GM12878 (cell line): ENCODE measurements at regions not wholly inside any gene's neighbourhood (a gene's known extent, or its start where the extent isn't known, plus 50 kb on each side); places are given as distances from the start of the nearest gene placed in this dataset.

Experiments used
- ATAC-seq: fragments of 200-7000 bp; cut with Tn5 transposase; 3 replicates; pipeline ENCODE4 v1.9.1; 2020; ENCODE audit warnings: mild to moderate bottlenecking, moderate library complexity
- BruUV-seq: library from RNA; stranded (reverse); fragments of 400-500 nt; replicated peaks from 2 replicates; lab custom pipeline; 2021; lab: Mats Ljungman, UMichigan
- CTCF ChIA-PET: fragments of 300-600 bp; sonication (Branson Sonifier 250); formaldehyde crosslinking; extraction: SDS; loops from one replicate; lab custom pipeline; 2021; ENCODE audit warnings: inconsistent platforms; lab: Yijun Ruan, JAX
- POLR2A ChIA-PET: fragments of 350-600 bp; formaldehyde crosslinking; extraction: SDS; loops from one replicate; lab custom pipeline; 2021; ENCODE audit warnings: inconsistent platforms; lab: Charles Lee
- RAD21 ChIA-PET: fragments of 300-600 bp; sonication (Branson Sonifier 250); formaldehyde crosslinking; loops from one replicate; lab custom pipeline; 2023; ENCODE audit warnings: antibody characterized with exemption; ENCODE audit not compliant: unreplicated experiment; lab: Charles Lee
- SMC1A ChIA-PET: fragments of 300-600 bp; sonication (Branson Sonifier 250); formaldehyde crosslinking; loops from one replicate; lab custom pipeline; 2023; ENCODE audit not compliant: unreplicated experiment, uncharacterized antibody; lab: Charles Lee
- DNase-seq: peaks from one replicate; pipeline ENCODE4 v3.0.0-alpha.2; 2011; ENCODE audit warnings: low read depth, low spot score
- FAIRE-seq: peaks from 3 replicates; lab custom pipeline; 2011; peaks lifted over from hg19 to GRCh38; lab: Jason Lieb, UNC
- H2AFZ ChIP-seq: 2 replicates; pipeline ENCODE4 v1.6.0; 2011; ENCODE audit warnings: low read depth, low read length, control low read depth; ENCODE audit not compliant: control insufficient read depth
- H3K27ac ChIP-seq: 2 replicates; pipeline ENCODE4 v1.5.1; 2011; ENCODE audit warnings: control low read depth; ENCODE audit not compliant: control insufficient read depth, insufficient read depth
- H3K27me3 ChIP-seq, 2 experiments: replicated peaks in 1 of 2; 2 replicates each; pipeline versions ENCODE4 v1.6.0 to v1.6.1; 2011; ENCODE audit warnings: low read length in 1 of 2; ENCODE audit not compliant: control insufficient read depth in 2 of 2, insufficient read depth in 2 of 2
- H3K36me3 ChIP-seq, 2 experiments: 2 replicates each; pipeline ENCODE4 v1.5.1; 2011; ENCODE audit warnings: low read length in 1 of 2; ENCODE audit not compliant: control insufficient read depth in 2 of 2, insufficient read depth in 2 of 2
- H3K4me1 ChIP-seq: 2 replicates; pipeline ENCODE4 v1.6.1; 2011; ENCODE audit warnings: mild to moderate bottlenecking, low read length, moderate library complexity, mixed read lengths; ENCODE audit not compliant: control insufficient read depth, insufficient read depth
- H3K4me2 ChIP-seq: 2 replicates; pipeline ENCODE4 v1.6.0; 2011; ENCODE audit warnings: control low read depth; ENCODE audit not compliant: control insufficient read depth, insufficient read depth
- H3K4me3 ChIP-seq: fragments of 200-600 bp; sonication (generic); 2 replicates; pipeline ENCODE4 v1.5.1; 2016
- H3K79me2 ChIP-seq: 2 replicates; pipeline ENCODE4 v1.6.0; 2011; ENCODE audit warnings: low read length; ENCODE audit not compliant: control insufficient read depth, insufficient read depth
- H3K9ac ChIP-seq: 2 replicates; pipeline ENCODE4 v1.8.0; 2011; ENCODE audit warnings: low read length, control low read depth, mixed read lengths; ENCODE audit not compliant: control insufficient read depth, insufficient read depth
- H3K9me3 ChIP-seq: replicated peaks from 3 replicates; pipeline ENCODE4 v1.5.1; 2011; ENCODE audit warnings: mild to moderate bottlenecking, low read length; ENCODE audit not compliant: control insufficient read depth, insufficient read depth
- H4K20me1 ChIP-seq: 2 replicates; pipeline ENCODE4 v1.6.0; 2011; ENCODE audit not compliant: control insufficient read depth, insufficient read depth
- CBFB ChIP-seq: IDR thresholded peaks from 2 replicates; pipeline ENCODE4 v1.6.1; 2016; ENCODE audit warnings: antibody characterized with exemption, low read depth
- CHD4 ChIP-seq: fragments of 200-600 bp; sonication (generic); IDR thresholded peaks from 2 replicates; pipeline ENCODE4 v1.6.1; 2016; ENCODE audit warnings: mild to moderate bottlenecking
- CREB1 ChIP-seq: IDR thresholded peaks from 2 replicates; pipeline ENCODE4 v1.6.1; 2012; ENCODE audit warnings: low read depth, mild to moderate bottlenecking, inconsistent platforms
- CREM ChIP-seq: IDR thresholded peaks from 2 replicates; pipeline ENCODE4 v1.6.1; 2014; ENCODE audit warnings: antibody characterized with exemption, low read depth
- EP300 ChIP-seq, 2 experiments: fragments of 150-350 bp in 1 of 2; IDR thresholded peaks; 2 replicates each; pipeline ENCODE4 v1.6.1; 2011 to 2012; ENCODE audit warnings: low read depth in 2 of 2, low read length in 2 of 2, borderline replicate concordance in 1 of 2, improper control_type of control experiment in 1 of 2, inconsistent platforms in 1 of 2; ENCODE audit not compliant: control insufficient read depth in 1 of 2
- FOXM1 ChIP-seq: IDR thresholded peaks from 2 replicates; pipeline ENCODE4 v1.6.1; 2012; ENCODE audit warnings: low read depth, mild to moderate bottlenecking, inconsistent platforms, low read length, moderate library complexity
- HDAC2 ChIP-seq: fragments of 200-600 bp; sonication (generic); IDR thresholded peaks from 2 replicates; pipeline ENCODE4 v1.6.1; 2017
- IKZF2 ChIP-seq, 2 experiments: fragments of 450-650 bp; IDR thresholded peaks; 2 replicates each; pipeline ENCODE4 v1.6.1; 2017; ENCODE audit warnings: mild to moderate bottlenecking in 2 of 2, moderate library complexity in 2 of 2
- KAT2A ChIP-seq: conservative IDR thresholded peaks from 2 replicates; pipeline ENCODE4 v1.6.1; 2011; ENCODE audit warnings: low read depth, low read length; ENCODE audit not compliant: control insufficient read depth
- MEF2A ChIP-seq: IDR thresholded peaks from 2 replicates; pipeline ENCODE4 v1.6.1; 2011; ENCODE audit warnings: low read depth, mild to moderate bottlenecking, low read length, moderate library complexity; ENCODE audit not compliant: insufficient read depth
- NR2C1 ChIP-seq: fragments of 450-650 bp; IDR thresholded peaks from 2 replicates; pipeline ENCODE4 v1.6.1; 2017; ENCODE audit warnings: antibody characterized with exemption, mild to moderate bottlenecking, moderate library complexity
- NRF1 ChIP-seq: conservative IDR thresholded peaks from 2 replicates; pipeline ENCODE4 v1.6.1; 2011; ENCODE audit warnings: mild to moderate bottlenecking, low read depth, low read length, improper control_type of control experiment
- SMAD1 ChIP-seq: fragments of 450-650 bp; IDR thresholded peaks from 2 replicates; pipeline ENCODE4 v1.6.1; 2018; ENCODE audit warnings: mild to moderate bottlenecking, low read depth; ENCODE audit not compliant: partially characterized antibody
- SREBF2 ChIP-seq: IDR thresholded peaks from 2 replicates; pipeline ENCODE4 v1.6.1; 2012; ENCODE audit warnings: mild to moderate bottlenecking, low read length
- TCF12 ChIP-seq: IDR thresholded peaks from 2 replicates; pipeline ENCODE4 v1.6.1; 2011; ENCODE audit warnings: low read depth, mild to moderate bottlenecking, low read length
- WGBS: methylation state at CpG from one replicate; pipeline ENCODE4 v1.1.6; 2016; ENCODE audit warnings: low lambda C conversion rate; ENCODE audit not compliant: insufficient replicate concordance, insufficient coverage; ENCODE audit errors: missing lambda C conversion rate; 5-methylcytosine and 5-hydroxymethylcytosine counted together
- in situ Hi-C: fragments of 300-500 bp; cut with MboI; formaldehyde crosslinking; loops from 9 replicates; pipeline ENCODE4 v1.14.3; 2018; ENCODE audit warnings: mixed read lengths
- intact Hi-C: fragments of 100-400 bp; cut with micrococcal nuclease; formaldehyde crosslinking; loops from one replicate; pipeline ENCODE4 v1.14.2; 2022; ENCODE audit not compliant: unreplicated experiment
- TF ChIP-seq, protein P1 (sequence below): IDR thresholded peaks from 2 replicates; pipeline ENCODE4 v1.6.1; 2011; ENCODE audit warnings: low read depth, low read length, improper control_type of control experiment, borderline replicate concordance
- TF ChIP-seq, protein P2 (sequence below): fragments of 450-650 bp; IDR thresholded peaks from 2 replicates; pipeline ENCODE4 v1.6.1; 2016; ENCODE audit warnings: mild to moderate bottlenecking, moderate library complexity, borderline replicate concordance

DNA sequence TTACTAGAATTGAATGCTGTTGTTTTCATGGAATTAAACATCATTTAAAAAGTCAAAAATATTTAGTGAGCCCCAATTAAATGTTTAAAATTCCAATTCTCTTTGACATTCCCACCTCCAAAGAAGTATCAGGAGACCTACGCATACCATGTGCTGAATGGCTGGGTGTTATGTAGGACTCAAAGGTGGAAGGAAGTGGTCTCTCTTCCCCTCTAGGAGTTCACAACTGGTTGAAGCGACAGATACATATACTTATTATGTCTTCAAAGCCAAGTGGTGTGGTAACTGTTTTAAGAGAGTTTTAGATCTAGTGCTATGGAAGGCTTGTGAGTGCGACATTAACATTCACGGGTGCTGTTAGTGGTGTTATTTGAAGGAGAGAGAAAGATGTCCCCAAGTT is 464.0 kb downstream of the ATP23 start:
- no peaks in the 10 kb centered on the region for H3K36me3 ChIP-seq
- H3K79me2 ChIP-seq: no peaks in the 10 kb centered on the region
- BruUV-seq: no TSS peak
- 65% methylated on average over 4 of the region's 4 CpGs for WGBS
- H3K4me2 ChIP-seq: no peak overlapping the region
- SMC1A ChIA-PET: interaction anchor here (1.2 kb wide), 1 partner anchor 27 kb away, joined by 3 read pairs; no protein-coding TSS in a partner anchor
- no peaks in the 10 kb centered on the region for H3K4me1 ChIP-seq
- no peak overlapping the region for H3K9ac ChIP-seq
- CTCF ChIA-PET: interaction anchor here (0.9 kb wide), 1 partner anchor 58 kb away, joined by 3 read pairs; no protein-coding TSS in a partner anchor
- no peak overlapping the region for H3K4me3 ChIP-seq
- RAD21 ChIA-PET: no interaction called here
- TF ChIP-seq CBFB (no peak), KAT2A (no peak), FOXM1 (no peak), CREM (no peak), NR2C1 (no peak), IKZF2 (IDR thresholded peaks at IDR 0.05) (no peak), CREB1 (no peak), EP300 (IDR thresholded peaks at IDR 0.05; ENCODE audit: borderline replicate concordance in 1 of 2, control insufficient read depth in 1 of 2, low read depth in 2 of 2, low read length in 2 of 2) (no peak), NRF1 (no peak), MEF2A (no peak), HDAC2 (no peak), SMAD1 (no peak), CHD4 (no peak), TCF12 (no peak), SREBF2 (no peak)
- TF ChIP-seq, protein P1, sequence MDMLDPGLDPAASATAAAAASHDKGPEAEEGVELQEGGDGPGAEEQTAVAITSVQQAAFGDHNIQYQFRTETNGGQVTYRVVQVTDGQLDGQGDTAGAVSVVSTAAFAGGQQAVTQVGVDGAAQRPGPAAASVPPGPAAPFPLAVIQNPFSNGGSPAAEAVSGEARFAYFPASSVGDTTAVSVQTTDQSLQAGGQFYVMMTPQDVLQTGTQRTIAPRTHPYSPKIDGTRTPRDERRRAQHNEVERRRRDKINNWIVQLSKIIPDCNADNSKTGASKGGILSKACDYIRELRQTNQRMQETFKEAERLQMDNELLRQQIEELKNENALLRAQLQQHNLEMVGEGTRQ: no peak
- TF ChIP-seq, protein P2, sequence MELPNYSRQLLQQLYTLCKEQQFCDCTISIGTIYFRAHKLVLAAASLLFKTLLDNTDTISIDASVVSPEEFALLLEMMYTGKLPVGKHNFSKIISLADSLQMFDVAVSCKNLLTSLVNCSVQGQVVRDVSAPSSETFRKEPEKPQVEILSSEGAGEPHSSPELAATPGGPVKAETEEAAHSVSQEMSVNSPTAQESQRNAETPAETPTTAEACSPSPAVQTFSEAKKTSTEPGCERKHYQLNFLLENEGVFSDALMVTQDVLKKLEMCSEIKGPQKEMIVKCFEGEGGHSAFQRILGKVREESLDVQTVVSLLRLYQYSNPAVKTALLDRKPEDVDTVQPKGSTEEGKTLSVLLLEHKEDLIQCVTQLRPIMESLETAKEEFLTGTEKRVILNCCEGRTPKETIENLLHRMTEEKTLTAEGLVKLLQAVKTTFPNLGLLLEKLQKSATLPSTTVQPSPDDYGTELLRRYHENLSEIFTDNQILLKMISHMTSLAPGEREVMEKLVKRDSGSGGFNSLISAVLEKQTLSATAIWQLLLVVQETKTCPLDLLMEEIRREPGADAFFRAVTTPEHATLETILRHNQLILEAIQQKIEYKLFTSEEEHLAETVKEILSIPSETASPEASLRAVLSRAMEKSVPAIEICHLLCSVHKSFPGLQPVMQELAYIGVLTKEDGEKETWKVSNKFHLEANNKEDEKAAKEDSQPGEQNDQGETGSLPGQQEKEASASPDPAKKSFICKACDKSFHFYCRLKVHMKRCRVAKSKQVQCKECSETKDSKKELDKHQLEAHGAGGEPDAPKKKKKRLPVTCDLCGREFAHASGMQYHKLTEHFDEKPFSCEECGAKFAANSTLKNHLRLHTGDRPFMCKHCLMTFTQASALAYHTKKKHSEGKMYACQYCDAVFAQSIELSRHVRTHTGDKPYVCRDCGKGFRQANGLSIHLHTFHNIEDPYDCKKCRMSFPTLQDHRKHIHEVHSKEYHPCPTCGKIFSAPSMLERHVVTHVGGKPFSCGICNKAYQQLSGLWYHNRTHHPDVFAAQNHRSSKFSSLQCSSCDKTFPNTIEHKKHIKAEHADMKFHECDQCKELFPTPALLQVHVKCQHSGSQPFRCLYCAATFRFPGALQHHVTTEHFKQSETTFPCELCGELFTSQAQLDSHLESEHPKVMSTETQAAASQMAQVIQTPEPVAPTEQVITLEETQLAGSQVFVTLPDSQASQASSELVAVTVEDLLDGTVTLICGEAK: no peak
- in situ Hi-C loops (no loop called here), intact Hi-C loops (no loop called here)
- no peaks in the 10 kb centered on the region for H3K27me3 ChIP-seq
- H2AFZ ChIP-seq: no peak overlapping the region
- POLR2A ChIA-PET: interaction anchor here (0.7 kb wide), 1 partner anchor 456 kb away, joined by 3 read pairs; no protein-coding TSS in a partner anchor
- no peak for FAIRE-seq
- H3K9me3 ChIP-seq: no peaks in the 10 kb centered on the region
- no peak overlapping the region for H3K27ac ChIP-seq
- ATAC-seq: no peak
- no peaks in the 10 kb centered on the region for H4K20me1 ChIP-seq
- no peak for DNase-seq
